Omental fat pad (tissue), 3 donors: ENCODE measurements at regions not wholly inside any gene's neighbourhood (a gene's known extent, or its start where the extent isn't known, plus 50 kb on each side); places are given as distances from the start of the nearest gene placed in this dataset.

Source experiments
- ATAC-seq: fragments of 150-250 bp; one replicate; pipeline ENCODE4 v1.9.1; 2016; ENCODE audit warnings: mild to moderate bottlenecking, moderate library complexity; ENCODE audit not compliant: low FRiP score
- DNase-seq: peaks from one replicate; pipeline ENCODE4 v3.0.0-alpha.2; 2019; ENCODE audit warnings: low spot score
- TF ChIP-seq, protein P1 (sequence below), 3 donors: fragments of 450-650 bp; IDR thresholded peaks; one replicate each; pipeline ENCODE4 v1.5.1; 2016 to 2017; ENCODE audit warnings: antibody characterized with exemption in 3 of 3, mild to moderate bottlenecking in 3 of 3, moderate library complexity in 2 of 3

DNA sequence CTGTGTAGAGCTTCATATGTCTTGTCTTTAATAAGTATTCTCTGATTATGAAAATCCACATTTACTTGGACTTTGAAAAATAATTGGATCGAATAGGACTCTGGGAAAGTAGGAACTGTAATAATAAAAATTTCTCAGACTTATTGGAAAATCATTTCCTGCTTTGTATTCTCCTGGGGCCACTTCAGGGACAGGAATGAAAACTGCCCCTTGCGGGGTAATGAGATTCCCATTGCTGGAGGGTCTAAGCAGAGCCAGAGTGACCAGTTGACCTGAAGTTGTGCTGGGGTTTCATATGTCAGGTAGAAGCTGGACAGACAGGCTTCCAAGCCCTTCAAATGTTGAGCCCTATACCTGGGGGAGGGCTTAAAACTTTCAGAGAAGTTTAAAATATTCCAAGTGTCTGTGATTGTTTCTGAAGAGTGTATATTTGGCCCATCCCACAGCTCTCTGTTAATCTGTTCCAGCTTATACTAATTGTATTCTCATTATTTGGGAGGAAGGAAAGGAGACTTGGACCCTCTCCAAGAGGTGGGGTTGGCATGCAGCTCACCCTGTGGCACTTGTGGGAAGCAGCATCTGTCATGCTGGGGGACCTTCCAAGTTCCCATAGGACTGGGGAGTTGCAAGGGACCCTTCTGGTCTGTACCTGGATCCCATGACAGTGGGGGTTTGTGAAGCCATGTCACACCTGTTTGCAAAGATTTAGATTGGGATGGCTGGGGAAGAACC, 268.7 kb upstream of the ATP5MC3 start:
- no peak for DNase-seq
- no peak for ATAC-seq
- TF ChIP-seq, protein P1, sequence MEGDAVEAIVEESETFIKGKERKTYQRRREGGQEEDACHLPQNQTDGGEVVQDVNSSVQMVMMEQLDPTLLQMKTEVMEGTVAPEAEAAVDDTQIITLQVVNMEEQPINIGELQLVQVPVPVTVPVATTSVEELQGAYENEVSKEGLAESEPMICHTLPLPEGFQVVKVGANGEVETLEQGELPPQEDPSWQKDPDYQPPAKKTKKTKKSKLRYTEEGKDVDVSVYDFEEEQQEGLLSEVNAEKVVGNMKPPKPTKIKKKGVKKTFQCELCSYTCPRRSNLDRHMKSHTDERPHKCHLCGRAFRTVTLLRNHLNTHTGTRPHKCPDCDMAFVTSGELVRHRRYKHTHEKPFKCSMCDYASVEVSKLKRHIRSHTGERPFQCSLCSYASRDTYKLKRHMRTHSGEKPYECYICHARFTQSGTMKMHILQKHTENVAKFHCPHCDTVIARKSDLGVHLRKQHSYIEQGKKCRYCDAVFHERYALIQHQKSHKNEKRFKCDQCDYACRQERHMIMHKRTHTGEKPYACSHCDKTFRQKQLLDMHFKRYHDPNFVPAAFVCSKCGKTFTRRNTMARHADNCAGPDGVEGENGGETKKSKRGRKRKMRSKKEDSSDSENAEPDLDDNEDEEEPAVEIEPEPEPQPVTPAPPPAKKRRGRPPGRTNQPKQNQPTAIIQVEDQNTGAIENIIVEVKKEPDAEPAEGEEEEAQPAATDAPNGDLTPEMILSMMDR (IDR thresholded peaks at IDR 0.05) = no peak

DNA sequence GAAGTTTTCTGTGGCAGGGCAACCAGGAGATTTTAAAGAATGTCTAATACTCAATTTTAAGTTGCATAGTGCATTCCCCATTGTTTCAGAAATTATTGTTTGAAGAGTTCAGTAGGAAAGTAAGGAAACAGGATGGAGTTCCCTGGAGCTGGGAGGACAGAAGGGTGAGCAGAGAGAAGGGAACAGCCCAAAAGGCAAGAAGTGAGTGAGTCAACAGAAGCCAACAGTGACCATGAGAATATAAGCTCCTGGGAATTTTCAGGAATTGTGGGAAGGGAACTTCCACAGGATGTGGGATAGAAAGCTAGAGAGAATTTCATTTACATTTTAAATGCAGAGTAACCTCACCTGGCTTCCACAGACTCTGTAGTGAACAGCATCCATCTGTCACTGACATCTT, 268.1 kb upstream of the ATP5MC3 start:
- ATAC-seq = no peak

GRCh38 chr2:175446201-175446600, 264.7 kb upstream of the ATP5MC3 start:
- TF ChIP-seq, protein P1 (IDR thresholded peaks at IDR 0.05) = no peak
- DNase-seq (no peak), ATAC-seq (no peak)

More for the DNA sequence above, 268.1 kb upstream of the ATP5MC3 start:
- DNase-seq = no peak
- TF ChIP-seq, protein P1 (IDR thresholded peaks at IDR 0.05) = no peak

- TF ChIP-seq, protein P1 (IDR thresholded peaks at IDR 0.05) = no peak
- ATAC-seq (no peak), DNase-seq (no peak)
Observed at GRCh38 chr2:175445281-175445680, 263.8 kb upstream of the ATP5MC3 start.

- DNase-seq (no peak), ATAC-seq (no peak)
- TF ChIP-seq, protein P1 (IDR thresholded peaks at IDR 0.05) = no peak
Observed at GRCh38 chr2:175442441-175442840, 260.9 kb upstream of the ATP5MC3 start.

DNA sequence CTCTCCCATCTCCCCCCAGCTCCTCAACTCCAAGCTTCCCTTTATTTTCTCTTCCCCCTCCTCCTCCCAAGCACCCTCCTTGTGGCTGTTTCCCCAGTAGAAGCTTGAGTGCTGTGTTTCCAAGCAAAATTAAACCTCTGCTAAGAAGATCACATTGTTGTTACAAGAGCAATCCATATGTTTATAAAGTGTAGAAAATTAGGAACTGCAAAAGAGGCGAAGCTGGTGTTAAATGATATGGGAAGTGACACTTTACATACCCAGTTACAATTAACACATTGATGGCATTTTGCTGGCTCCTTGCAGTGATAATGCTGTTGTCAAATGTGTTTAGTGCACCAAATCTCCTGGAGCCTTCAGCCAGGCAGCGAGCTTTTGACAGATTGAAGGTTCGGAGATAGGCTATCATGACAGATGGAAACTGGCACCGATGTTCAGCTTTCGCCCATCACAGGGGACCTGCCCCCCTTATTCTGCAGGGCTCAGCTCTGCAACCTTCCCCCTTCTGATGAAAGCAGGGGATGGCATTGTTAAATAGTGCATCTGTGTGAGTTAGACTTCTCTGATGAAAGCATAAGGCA, 259.8 kb upstream of the ATP5MC3 start:
- ATAC-seq = no peak
- no peak for DNase-seq

More for the DNA sequence above, 259.8 kb upstream of the ATP5MC3 start:
- TF ChIP-seq, protein P1 (IDR thresholded peaks at IDR 0.05) = no peak
